Neural cell (in vitro differentiated cells): ENCODE measurements at regions not wholly inside any gene's neighbourhood (a gene's known extent, or its start where the extent isn't known, plus 50 kb on each side); places are given as distances from the start of the nearest gene placed in this dataset.

Experiments
- CTCF ChIP-seq: fragments of 450-650 bp; IDR thresholded peaks from 2 replicates; pipeline ENCODE4 v1.5.1; 2014; ENCODE audit warnings: antibody characterized with exemption, mild to moderate bottlenecking, moderate library complexity; ENCODE audit not compliant: poor library complexity, severe bottlenecking
- EP300 ChIP-seq: fragments of 450-650 bp; conservative IDR thresholded peaks from 2 replicates; pipeline ENCODE4 v1.6.1; 2014; ENCODE audit warnings: antibody characterized with exemption, mild to moderate bottlenecking, moderate library complexity; ENCODE audit not compliant: poor library complexity, severe bottlenecking
- EZH2 ChIP-seq: fragments of 200-600, 300-800 bp; shearing (Covaris generic), sonication (generic); IDR thresholded peaks from 2 replicates; pipeline ENCODE4 v1.6.1; 2014; ENCODE audit warnings: antibody characterized with exemption, low read length, borderline replicate concordance, mild to moderate bottlenecking; ENCODE audit not compliant: insufficient read depth, poor library complexity, severe bottlenecking
- MXI1 ChIP-seq: fragments of 450-650 bp; conservative IDR thresholded peaks from 2 replicates; pipeline ENCODE4 v1.6.1; 2014; ENCODE audit warnings: antibody characterized with exemption, mild to moderate bottlenecking; ENCODE audit not compliant: poor library complexity, severe bottlenecking
- POLR2AphosphoS5 ChIP-seq: IDR thresholded peaks from 2 replicates; pipeline ENCODE4 v1.6.1; 2012
- RAD21 ChIP-seq: fragments of 450-650 bp; conservative IDR thresholded peaks from 2 replicates; pipeline ENCODE4 v1.6.1; 2014; ENCODE audit warnings: antibody characterized with exemption, mild to moderate bottlenecking, moderate library complexity
- REST ChIP-seq: IDR thresholded peaks from 2 replicates; pipeline ENCODE4 v1.6.1; 2012; ENCODE audit warnings: borderline replicate concordance
- SMC3 ChIP-seq: fragments of 450-650 bp; conservative IDR thresholded peaks from 2 replicates; pipeline ENCODE4 v1.6.1; 2014; ENCODE audit warnings: antibody characterized with exemption, mild to moderate bottlenecking, moderate library complexity; ENCODE audit not compliant: poor library complexity
- TAF1 ChIP-seq: IDR thresholded peaks from 2 replicates; pipeline ENCODE4 v1.6.1; 2012; ENCODE audit warnings: low read depth

- TF ChIP-seq CTCF (no peak), SMC3 (no peak), EP300 (no peak), EZH2 (no peak), POLR2AphosphoS5 (no peak), TAF1 (no peak), REST (no peak), MXI1 (no peak), RAD21 (no peak)
Observed at GRCh38 chr20:48257833-48258232, 472.6 kb upstream of the SULF2 start.
